ENCODE measurements at regions not wholly inside any gene's neighbourhood (a gene's known extent, or its start where the extent isn't known, plus 50 kb on each side); places are given as distances from the start of the nearest gene placed in this dataset.

DNA sequence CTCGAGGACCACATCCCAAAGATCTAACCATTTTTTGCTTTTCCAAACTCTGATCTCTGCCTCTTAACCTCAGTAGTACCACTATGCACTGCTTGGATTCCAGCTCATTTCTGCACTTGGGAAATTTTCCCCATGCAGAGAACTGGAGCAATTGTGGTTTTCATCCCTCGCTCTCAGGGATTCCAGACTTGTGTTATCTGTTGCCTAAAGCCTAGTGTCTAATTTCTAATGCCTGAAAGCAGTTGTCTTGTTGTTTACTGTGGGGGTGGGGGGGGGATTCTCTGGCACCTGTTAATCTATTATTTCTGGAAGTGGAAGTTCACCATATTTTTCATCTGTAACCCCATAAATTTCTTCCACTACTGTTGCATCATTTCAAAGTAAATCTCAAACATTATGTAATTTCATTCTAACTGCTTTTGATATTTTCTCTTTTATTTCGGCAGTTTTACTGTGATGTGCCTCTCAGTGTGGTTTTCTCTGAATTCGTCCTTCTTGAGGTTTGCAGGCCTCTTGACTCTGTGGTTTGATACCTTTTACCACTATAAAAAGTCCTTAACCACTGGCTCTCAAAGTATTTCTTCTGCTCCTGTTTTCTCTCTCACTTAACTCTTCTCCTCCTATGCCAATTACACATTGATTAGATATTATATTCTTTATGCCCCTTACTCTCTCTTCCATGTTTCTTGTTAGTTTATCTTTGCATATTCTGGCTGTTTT, 205.6 kb upstream of the EOLA2 start:
- DNase-seq, result no peak

DNA sequence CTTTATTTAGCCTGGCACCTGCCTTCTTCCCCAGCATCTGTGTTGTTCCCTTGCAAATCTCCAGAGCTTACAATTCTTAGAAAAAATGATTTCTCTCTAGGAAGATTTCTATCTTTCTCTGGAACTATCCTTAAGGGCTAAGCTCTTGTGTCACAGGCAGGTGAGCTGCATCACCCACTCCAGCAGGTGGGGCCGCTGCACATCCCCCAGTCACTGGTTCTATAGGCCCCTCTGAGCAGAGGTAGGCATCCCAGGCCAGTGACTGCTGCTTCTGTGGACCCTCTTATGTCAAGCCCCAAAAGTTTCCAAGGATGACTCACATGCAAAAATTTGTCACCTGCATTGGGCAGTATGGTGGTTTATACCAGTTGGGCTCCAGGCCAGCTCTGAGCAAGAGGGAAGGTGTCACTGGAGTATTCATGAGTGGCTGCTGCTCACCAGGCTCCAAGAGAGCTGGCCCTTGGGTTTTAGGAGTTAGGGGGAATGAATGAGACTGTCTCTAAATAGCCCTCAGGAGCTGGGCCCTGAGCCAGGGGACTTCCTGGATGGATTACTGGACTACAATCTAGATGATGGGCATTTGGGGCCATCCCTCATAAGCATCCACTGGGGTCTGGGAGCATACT, 208.1 kb upstream of the EOLA2 start:
- DNase-seq, result no peak

DNA sequence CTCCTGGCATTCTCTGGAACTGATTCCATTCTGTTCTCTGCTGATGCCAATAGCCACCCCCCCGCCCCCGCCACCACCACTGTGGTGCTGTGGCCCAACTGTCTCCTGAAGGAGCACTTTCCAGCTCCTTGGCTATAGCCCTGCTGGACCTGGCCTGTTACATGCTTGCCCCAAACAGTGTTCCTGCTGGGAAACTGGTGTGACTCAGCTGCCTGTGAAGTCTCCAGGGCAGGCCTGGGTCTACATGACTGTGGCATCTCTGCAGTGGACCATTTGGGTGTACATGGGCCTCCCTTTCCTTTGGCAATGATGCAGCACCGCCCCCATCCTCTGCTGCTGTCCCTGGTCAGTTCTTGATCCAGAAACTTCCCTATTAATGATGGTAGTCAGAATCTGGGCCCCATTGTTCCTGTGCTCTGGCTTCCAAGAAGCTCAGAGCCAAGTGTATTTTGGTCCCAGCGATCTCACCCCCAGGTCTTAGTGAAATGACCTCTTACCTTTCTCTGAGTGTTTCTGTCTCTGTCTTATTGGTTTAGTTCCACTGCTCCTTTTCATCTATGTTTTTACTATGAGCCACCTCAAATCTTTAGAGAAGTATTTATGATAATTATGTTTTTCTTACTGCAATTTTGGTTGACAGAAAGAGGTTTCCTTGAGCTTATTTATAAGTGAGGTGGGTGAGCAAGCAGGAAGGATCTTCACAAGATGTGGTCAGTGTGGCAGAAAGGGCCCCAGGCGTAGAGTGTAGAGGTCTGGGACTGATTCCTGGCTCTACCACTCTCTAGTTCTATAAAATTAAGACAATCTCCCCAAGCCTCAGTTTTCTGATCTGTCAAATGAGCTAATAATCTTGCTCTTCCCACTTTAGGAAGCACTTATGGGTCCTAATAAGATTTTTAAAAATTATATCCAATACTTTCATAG, 210.7 kb upstream of the EOLA2 start:
- DNase-seq, result no peak

DNA sequence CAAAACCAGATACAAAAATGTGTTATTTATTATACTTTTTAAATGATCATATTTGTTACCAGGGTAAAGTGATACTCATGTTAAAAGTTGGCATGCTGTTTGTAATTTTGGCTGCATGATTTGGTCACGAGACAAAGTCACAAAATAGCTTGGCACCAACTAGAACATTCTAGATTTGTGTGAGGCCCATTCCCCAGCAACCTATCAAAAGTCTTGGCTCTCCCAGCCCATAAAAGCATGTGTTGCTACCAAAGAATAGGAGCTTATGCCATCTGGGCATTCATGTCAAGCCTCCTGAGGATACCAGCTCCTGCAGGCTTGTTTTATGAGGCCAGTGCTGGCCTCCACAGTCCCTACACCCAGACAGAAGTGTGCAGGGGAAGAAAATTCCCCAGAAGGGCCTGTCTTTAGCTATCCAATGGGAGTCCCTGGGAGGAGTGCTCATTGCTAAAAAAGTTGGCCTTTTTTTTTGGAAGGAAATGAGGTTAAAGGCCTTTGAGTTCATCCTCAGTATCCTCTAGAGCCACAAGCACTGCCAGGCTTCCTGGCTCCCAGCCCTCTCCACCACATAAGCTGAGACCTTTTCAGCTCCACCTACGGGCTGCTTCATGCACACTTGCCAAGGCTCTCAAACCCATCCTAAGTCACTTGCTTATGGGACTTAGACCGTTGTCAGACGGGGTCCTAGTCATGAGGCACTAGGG, 211.9 kb upstream of the EOLA2 start:
- no peak for DNase-seq

DNA sequence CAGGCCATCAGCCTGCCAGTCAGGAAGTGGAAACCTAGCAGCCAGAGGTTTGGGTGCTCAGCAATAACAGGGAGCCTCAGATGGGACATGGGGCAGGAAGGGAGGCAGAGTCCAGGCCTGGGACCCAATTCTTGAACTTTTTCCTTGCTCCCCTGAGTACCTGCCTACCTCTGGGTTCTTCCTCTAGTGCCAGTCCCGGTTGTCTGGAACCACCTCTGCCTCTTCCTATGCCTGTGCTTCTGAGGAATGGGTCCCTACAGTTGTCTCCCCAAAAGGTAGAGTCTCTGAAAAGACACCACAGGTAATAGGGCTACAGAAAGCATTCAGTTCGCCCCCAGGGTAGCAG, 212.4 kb upstream of the MAMLD1 start:
- DNase-seq, result no peak

DNA sequence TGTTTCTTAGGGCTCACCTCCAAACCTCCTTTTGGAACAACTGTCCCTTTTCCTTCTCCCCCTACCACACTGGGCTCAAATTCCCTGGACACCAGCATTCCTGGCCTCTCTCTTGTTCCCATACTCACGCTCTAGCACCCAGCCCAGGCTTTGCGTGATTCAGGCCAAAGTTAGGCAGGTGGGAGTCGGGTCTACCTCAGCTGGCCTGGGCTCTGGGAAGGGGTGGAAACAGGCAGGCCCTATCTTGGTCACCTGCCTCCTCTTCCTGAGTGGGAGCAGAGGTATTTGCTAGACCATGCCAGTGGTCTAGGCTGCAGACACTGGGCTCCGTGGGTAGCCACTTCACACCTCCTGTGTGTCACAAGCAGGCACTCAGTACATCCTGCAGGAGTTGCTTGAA, 211.1 kb upstream of the MAMLD1 start:
- DNase-seq, result no peak

DNA sequence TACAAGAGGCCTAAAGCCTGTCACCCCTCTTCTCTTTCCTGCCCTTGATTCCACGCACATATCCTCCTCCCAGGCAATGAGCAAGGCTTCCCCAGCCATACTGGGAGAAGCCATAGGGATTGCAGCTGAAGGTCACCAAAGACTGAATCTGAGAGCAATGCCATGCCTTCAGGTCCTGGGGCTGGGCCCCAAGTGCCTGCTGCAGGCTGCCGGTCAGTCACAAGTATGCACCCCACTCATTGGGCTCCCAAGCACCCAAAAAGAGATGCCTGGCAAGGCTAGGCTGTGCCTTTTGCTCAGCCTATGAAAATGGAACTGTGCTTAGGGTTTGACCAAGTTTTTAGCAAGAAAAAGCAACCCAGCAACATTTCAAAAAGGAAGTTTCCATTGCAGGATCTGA, 210.6 kb upstream of the MAMLD1 start:
- DNase-seq, result no peak

DNA sequence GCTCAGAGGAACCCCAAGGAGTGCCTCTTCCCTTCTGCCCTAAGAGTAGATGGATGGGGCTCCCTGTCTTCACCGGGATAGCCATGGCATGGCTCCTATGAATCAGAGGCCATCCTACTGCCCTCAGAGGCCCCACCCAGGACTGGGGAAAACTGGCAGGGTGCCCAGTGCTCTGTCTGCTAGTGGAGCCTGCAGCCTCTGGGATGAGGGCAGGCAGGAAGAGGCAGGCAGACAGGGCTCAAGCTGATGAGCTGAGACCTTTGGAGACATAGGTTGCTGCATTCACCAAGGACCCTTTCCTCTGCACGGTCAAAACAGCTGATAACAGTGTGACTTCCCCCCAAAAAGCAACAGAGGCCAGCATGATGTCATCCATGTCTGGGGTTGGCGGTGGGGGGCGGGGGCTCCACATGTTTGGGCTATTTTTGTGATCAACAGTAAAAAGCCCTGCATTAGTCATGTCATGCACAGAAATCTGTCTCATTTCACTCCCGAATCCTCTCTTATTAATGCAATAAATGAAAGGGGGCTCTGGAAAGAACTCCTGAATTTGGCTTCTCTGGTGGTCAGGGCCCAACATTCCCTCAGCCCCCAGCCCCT, 207.6 kb upstream of the MAMLD1 start:
- no peak for DNase-seq

DNA sequence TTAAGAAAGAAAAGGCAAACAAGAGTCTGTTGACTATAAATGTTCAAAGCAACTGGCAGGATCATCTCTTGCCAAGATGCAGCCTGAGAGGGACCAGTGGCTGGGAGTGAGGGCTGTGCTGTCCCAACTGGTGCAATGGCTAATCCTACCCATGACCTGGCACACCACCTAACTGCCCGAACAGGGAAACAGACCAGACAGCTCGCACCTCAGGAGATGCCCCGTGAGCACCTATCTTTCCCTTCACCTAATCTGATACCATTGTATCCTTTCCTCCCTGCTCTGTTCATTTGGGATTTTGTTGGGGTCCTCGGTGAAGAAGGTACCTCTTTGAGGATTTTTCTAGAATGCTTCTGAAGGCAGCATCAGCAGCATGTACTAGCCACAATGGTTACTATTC, 206.5 kb upstream of the MAMLD1 start:
- no peak for DNase-seq

DNA sequence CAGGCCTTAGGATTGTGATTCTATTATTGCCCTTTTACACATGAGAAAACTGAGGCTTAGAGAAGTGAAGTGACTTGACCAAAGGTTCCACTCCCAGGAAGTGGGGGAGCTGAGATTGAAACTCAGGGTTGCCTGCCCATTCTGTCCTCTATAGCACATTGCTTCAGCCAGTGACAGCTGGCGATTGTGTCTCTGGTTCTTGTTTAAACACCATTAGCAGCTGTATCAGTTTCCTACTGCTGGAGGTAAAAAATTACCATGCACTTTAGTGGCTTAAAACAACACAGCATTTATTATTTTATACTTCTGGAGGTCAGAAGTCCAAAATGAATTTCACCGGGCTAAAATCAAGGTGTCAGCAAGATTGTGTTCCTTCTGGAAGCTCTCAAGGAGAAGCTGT, 205.8 kb upstream of the MAMLD1 start:
- DNase-seq, result no peak

DNA sequence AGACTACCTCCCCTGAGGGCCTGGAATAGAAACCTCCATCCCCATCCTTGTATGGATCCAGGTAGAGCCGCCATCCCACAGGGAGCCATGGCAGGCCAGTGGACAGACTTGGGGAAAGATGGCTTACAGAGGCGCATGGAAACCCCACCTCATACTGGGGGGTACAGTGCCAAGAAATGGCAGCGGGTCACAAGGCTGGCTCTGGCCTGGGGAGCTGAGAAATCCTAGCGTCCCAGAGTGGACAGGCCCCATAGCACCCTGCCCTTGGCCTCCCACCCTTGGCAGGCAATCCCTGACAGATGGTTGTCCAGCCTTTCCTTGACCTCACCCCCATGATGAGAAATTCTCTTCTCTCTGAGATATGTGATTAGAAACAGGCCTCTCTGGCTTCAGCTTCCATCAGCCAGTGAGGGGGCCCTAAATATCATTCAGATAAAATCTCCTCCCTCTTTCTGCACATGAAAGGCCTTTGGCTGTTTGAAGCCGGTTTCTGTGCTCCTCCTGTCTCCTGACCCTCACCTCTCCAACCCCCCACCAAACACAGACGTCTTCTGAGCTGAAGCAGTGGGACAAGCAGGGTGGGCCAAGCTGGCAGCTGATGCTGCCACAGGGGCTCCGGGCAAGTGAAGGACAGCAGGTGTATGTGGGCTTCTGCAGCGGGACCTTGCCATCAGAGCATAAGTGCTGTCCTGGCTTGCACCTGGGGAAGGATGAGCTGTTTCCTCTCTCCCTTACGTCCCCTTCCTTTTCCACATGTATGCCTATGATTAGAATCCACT, 204.4 kb upstream of the MAMLD1 start:
- DNase-seq, result no peak

DNA sequence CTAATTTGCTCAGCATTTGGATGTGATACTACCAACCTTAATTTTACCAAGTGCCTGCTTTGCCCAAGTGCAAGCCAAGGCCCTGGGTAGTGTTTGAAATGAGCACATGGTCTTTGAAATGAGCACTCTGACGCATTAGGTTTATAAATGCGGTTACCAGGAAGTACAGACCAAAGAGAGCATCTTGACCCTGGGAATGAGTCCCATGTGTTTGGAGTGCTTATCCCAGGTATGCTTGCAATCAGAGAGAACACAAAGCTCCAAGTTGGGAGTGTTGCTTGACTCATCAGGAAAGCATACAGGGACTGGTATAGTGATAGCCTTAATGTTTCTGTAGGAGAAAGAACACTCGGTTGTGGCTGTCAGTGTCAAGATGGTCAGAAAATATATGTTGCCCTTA, 203.6 kb upstream of the MAMLD1 start:
- no peak for DNase-seq

DNA sequence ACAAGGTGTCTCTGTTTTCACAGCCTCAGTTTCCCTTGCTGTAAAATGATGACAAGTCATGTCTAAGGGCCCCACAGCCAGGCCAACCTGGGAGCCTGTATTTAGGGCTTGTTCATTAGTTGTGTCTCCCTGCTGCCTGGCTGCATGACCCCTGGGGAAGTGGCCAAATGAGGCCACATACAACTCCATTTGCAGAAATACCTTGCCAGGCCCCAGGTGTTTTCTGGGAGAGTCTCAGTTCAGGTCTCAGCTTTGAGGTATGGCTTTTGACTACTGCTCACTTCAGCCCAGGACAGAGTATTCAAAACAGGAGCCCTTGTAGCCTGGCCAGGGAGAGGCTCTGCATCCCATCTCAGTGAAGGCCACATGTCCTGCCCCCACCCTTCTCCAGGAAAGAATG, 202.5 kb upstream of the MAMLD1 start:
- no peak for DNase-seq

DNA sequence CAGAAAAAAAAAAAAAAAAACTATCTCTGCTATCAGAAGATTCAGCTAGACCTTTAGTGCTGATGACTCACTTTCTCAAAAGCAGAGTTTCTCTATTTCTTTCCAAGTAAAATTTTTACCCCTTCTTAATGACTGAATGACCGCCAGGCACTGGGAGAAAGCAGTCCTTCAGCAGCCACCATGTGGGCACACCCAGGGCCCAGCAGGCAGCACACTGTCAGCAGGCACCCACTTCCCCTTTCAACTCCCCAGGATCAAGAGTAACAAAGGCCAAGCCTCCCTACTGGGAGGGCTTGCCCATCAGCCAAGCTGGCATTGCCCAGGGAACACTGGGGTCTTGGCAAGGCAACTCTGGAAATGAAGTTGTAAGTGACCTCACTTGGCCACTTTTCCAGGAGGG, 201.9 kb upstream of the MAMLD1 start:
- no peak for DNase-seq

DNA sequence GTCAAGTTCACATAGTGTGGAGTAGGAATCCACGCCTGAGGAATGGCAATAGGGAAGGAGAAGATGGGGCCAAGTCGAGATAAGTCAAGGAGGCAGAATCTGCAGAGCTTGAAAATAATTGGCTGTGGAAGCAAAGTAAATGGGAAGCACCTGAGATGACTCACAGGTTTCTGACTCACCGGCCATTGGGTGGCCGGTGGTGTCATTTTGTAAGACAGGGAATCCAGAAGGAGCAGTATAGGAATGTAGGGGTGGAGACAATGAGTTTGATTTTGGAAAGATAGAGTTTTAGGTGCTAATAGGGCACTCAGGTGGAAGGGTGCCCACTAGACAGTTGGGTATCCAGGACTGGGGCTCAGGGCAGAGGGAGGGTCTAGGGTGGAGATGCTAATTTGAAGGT, 201.0 kb upstream of the MAMLD1 start:
- DNase-seq, result no peak

DNA sequence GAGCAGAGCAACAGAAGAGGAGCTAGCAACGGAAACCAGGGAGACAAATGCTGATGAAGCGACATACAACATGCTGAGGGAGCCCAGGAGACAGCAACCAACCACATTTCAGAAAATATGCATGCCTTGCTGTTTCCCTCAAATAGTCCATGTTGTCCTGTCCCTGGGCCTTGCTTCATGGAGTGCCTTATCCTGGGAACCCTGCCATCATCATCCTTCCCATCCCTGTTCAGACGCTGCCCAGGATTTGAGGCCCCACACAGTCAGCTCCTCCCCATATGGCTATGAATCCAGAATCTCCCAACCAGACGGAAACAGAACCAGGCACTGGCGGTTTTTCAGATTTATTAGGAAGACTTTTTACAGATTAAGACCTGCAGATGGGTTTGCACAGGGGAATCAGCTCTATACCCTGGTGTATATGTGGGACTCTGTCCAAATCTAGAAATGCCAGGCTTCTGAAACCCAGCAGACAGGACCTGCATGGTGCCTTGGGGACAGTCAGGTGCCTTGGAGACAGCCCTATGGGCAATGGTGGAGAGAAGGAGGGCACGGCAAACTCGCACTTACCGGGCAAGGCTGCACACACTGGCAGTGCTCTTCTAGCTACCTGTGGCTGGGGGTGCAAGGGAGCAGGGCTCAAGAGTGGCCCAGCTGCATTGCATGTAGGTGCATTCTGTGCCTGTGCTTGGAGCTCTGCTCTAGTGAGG, 199.7 kb upstream of the MAMLD1 start:
- DNase-seq, result no peak

DNA sequence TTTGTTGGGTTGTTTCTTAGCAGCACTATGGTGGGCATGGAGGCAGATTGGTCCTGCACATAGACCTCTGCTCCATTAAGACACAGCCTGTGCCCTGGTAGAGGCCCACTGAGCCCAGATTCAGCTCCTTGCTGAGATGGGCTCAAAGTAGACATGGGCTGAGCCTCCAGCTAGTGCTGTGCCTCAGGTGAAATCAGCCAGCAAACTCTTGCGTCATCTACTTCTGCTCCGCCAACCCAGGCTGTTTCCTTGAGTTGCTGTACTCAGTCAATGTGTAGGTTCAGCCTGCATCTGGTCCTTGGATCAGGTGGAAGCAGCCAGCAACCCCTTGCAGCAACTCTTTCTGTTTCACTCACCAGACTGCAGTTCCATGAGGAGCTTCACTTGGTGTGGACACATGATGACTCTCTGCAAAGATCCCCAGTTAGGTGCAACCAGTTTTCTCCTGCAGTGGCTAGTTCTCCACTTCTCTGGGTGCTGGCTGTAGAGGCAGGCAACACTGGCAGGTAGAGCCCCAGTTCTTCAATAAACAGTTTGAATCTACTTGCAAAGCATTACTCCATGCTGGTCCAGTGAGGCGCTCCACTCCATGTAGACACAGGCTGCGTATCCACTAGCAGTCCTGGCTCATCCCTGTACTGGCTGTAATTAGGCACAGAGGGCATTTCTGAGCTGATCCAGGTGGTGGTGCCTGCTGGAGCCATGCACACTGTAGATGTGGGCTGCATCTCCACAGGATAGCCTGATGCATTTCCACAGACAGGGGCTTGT, 199.0 kb upstream of the MAMLD1 start:
- no peak for DNase-seq

DNA sequence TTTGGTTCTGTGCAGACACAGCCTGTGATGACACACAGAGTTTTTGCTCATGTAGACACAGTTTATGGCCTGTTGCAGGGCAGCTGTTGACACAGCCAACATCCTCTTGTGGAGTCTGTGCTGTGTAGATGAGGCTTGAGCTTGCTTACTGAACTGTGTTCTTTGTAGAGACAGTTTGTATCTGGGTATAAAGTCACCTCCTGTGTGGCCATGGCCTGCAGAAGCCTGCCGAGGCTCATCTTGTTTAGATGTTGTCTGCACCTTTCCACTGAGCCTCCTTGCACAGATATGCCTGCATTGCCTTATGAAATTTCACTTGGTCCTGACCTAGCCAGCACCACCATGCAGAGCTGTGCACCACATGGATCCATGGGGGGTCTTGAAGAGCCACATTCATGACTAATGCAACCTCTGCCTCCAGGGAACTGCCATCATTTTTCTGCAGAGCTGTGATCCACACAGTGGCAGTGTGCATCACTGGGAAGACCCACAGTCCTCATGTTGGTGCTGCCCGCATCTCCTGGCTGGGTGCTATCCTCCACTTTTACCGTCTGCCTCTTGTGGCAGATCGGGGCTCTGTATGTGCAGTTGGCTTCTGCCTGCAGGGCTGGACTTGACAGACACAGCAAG, 198.0 kb upstream of the MAMLD1 start:
- no peak for DNase-seq

DNA sequence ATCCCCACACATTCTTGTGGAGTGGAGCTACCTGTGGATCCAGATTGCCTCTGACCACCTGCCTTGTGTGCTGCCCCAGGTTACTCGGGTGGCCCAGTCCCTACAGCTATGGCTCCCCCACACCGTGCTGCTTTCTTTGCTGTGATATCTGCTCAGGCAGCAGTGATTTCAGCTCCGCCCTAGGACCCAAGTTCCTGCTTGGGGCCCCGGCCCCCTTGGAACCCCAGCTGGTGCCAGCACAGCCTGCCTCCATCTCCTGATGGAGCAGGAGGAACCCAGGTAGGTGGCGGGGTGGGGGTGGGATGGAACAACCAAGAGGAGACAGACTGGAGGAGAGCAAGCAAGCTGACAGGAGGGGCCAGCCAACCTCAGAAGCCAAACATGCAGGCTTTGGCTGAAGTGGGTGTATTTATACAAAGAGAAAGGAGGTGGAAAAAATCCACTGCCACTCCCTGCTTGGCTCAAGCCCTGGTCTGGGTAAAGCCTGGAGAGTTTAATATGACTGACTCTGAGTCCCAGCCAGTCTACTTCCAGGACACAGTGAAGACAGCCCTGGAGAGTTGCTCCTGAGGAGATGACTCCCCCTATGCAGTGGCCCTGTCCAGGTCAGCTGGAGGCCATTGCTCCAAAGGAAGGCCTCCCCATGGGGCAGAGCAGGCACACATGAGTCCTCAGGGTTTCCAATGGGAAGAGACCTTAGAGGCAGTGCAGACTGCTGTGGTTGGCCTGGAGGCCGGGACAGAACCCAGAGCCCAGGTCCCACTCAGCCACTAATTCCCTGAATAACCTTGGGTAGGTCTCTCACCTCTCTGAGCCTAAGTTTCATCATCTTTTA, 197.1 kb upstream of the MAMLD1 start:
- DNase-seq, result no peak
